ENCODE measurements at regions not wholly inside any gene's neighbourhood (a gene's known extent, or its start where the extent isn't known, plus 50 kb on each side); places are given as distances from the start of the nearest gene placed in this dataset.

- Histone ChIP-seq H3K36me3 (ENCODE audit: insufficient read depth, low read length) (no peaks in the 10 kb centered on the region), H3K9ac (ENCODE audit: low read length) (no peak overlapping the region)
These were observed 621.0 kb downstream of the LMO4 start for GRCh38 chr1:87949711-87950110.

GRCh38 chr1:87950369-87950768, 621.7 kb downstream of the LMO4 start:
- no peaks in the 10 kb centered on the region for H3F3A ChIP-seq (ENCODE audit: insufficient read depth, low read length)
- H3K9me3 ChIP-seq (ENCODE audit: low read length), result no peaks in the 10 kb centered on the region
- no peaks in the 10 kb centered on the region for H3K36me3 ChIP-seq (ENCODE audit: insufficient read depth, low read length)
- no peak overlapping the region for H3K4me2 ChIP-seq (ENCODE audit: low read length)
- no peak overlapping the region for H3K9ac ChIP-seq (ENCODE audit: low read length)
- no peaks in the 10 kb centered on the region for H3K79me2 ChIP-seq (ENCODE audit: insufficient read depth, low read length)
- TF ChIP-seq EZH2 (IDR thresholded peaks at IDR 0.05; ENCODE audit: borderline replicate concordance, low read length) (no peak), CTCF (IDR thresholded peaks at IDR 0.05; ENCODE audit: low read length) (no peak)
- no peaks in the 10 kb centered on the region for H3K27me3 ChIP-seq (ENCODE audit: insufficient read depth, low read length)
- no peaks in the 10 kb centered on the region for H3K9me2 ChIP-seq (ENCODE audit: low read depth, low read length)
- no peaks in the 10 kb centered on the region for H4K20me1 ChIP-seq (ENCODE audit: insufficient read depth, low read length)
- H3K27ac ChIP-seq (ENCODE audit: low read depth, low read length, poor library complexity, severe bottlenecking), result no peak overlapping the region
- H2AFZ ChIP-seq (ENCODE audit: low read length), result no peak overlapping the region
- no peak overlapping the region for H3K4me3 ChIP-seq (ENCODE audit: low read depth, low read length, poor library complexity, severe bottlenecking)
- peaks cover 33% of the 10 kb centered on the region for H3K4me1 ChIP-seq (ENCODE audit: insufficient read depth, low read length, severe bottlenecking)

More at GRCh38 chr1:87949711-87950110, 621.0 kb downstream of the LMO4 start:
- Histone ChIP-seq H2AFZ (ENCODE audit: low read length) (no peak overlapping the region), H3K79me2 (ENCODE audit: insufficient read depth, low read length) (no peaks in the 10 kb centered on the region), H3K4me3 (ENCODE audit: low read depth, low read length, poor library complexity, severe bottlenecking) (no peak overlapping the region), H3K4me2 (ENCODE audit: low read length) (no peak overlapping the region), H3K9me2 (ENCODE audit: low read depth, low read length) (no peaks in the 10 kb centered on the region), H3F3A (ENCODE audit: insufficient read depth, low read length) (no peaks in the 10 kb centered on the region), H3K4me1 (ENCODE audit: insufficient read depth, low read length, severe bottlenecking) (peaks cover 33% of the 10 kb centered on the region), H3K27me3 (ENCODE audit: insufficient read depth, low read length) (no peaks in the 10 kb centered on the region), H3K27ac (ENCODE audit: low read depth, low read length, poor library complexity, severe bottlenecking) (no peak overlapping the region), H3K9me3 (ENCODE audit: low read length) (no peaks in the 10 kb centered on the region), H4K20me1 (ENCODE audit: insufficient read depth, low read length) (no peaks in the 10 kb centered on the region)
- TF ChIP-seq EZH2 (IDR thresholded peaks at IDR 0.05; ENCODE audit: borderline replicate concordance, low read length) (no peak), CTCF (IDR thresholded peaks at IDR 0.05; ENCODE audit: low read length) (no peak)

GRCh38 chr1:87951409-87951808, 622.7 kb downstream of the LMO4 start:
- Histone ChIP-seq H2AFZ (ENCODE audit: low read length) (no peak overlapping the region), H3K79me2 (ENCODE audit: insufficient read depth, low read length) (no peaks in the 10 kb centered on the region), H3K9me2 (ENCODE audit: low read depth, low read length) (no peaks in the 10 kb centered on the region), H3K36me3 (ENCODE audit: insufficient read depth, low read length) (no peaks in the 10 kb centered on the region), H3K27me3 (ENCODE audit: insufficient read depth, low read length) (no peaks in the 10 kb centered on the region), H3K9me3 (ENCODE audit: low read length) (no peaks in the 10 kb centered on the region), H4K20me1 (ENCODE audit: insufficient read depth, low read length) (no peaks in the 10 kb centered on the region), H3F3A (ENCODE audit: insufficient read depth, low read length) (no peaks in the 10 kb centered on the region), H3K9ac (ENCODE audit: low read length) (no peak overlapping the region), H3K4me2 (ENCODE audit: low read length) (no peak overlapping the region), H3K27ac (ENCODE audit: low read depth, low read length, poor library complexity, severe bottlenecking) (no peak overlapping the region), H3K4me1 (ENCODE audit: insufficient read depth, low read length, severe bottlenecking) (peaks cover 33% of the 10 kb centered on the region), H3K4me3 (ENCODE audit: low read depth, low read length, poor library complexity, severe bottlenecking) (no peak overlapping the region)
- TF ChIP-seq CTCF (IDR thresholded peaks at IDR 0.05; ENCODE audit: low read length), result no peak
- no peak for TF ChIP-seq EZH2 (IDR thresholded peaks at IDR 0.05; ENCODE audit: borderline replicate concordance, low read length)

All from OCI-LY1 (cell line).